GM18511 (cell line): ENCODE measurements at regions not wholly inside any gene's neighbourhood (a gene's known extent, or its start where the extent isn't known, plus 50 kb on each side); places are given as distances from the start of the nearest gene placed in this dataset.
"Not testable (repeated sequence)": the region's sequence is repeated elsewhere in the genome, so short reads cannot be mapped to it uniquely, and the experiment has no call there.

Experiments
- ATAC-seq: cut with Tn5 transposase; IDR thresholded peaks from one replicate; pipeline ENCODE4 v1.9.1; 2021; ENCODE audit warnings: mild to moderate bottlenecking, moderate library complexity; ENCODE audit not compliant: unreplicated experiment

DNA sequence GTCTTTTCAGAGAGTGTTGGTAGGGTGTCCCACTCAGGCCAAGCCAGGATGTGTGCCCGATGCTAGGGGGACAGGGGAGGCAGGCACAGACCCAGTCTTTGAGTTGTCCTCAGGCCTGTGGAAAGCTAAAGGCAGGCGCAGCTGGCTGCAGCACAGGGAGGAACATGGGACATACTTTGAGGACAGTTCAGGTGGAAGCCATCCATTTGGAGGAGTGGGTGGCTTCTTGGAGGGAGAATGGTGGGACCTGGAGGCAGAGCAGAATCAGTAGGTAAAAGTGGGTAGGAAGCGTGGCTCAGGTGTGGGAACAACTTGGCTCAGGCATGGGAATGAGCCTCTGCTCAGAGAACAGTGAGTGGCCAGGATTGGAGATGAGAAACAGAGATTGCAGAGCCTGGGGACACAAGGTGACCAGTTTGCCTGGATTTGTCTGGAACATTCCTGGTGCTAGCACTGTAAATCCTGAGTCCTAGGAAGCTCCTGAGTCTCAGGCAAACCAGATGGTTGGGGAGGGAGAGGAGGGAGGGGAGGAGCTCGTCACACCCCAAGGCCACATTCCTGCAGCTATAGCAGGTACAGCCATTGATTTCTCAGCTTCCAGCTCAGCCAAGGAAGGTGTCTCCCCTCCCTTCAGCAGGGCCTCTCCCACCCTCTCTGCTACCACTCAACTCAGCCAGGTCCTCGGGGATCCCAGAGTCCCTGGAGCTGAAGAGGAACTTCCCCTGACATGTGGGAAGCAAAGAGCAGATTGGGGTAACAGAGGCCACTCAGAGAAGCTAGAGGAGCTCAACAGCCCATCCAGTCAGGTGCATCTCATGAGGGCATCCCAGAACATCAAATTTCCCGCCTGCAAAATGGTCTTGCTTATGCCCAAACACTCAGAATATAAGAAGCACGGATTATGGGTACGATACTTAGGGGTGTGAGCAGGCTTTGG, 65.2 kb upstream of the TINAGL1 start:
- no peak for ATAC-seq

- no peak for ATAC-seq
Observed at GRCh38 chr1:31511848-31512615, 64.3 kb upstream of the TINAGL1 start.

GRCh38 chr1:31514117-31514516, 62.2 kb upstream of the TINAGL1 start:
- no peak for ATAC-seq

DNA sequence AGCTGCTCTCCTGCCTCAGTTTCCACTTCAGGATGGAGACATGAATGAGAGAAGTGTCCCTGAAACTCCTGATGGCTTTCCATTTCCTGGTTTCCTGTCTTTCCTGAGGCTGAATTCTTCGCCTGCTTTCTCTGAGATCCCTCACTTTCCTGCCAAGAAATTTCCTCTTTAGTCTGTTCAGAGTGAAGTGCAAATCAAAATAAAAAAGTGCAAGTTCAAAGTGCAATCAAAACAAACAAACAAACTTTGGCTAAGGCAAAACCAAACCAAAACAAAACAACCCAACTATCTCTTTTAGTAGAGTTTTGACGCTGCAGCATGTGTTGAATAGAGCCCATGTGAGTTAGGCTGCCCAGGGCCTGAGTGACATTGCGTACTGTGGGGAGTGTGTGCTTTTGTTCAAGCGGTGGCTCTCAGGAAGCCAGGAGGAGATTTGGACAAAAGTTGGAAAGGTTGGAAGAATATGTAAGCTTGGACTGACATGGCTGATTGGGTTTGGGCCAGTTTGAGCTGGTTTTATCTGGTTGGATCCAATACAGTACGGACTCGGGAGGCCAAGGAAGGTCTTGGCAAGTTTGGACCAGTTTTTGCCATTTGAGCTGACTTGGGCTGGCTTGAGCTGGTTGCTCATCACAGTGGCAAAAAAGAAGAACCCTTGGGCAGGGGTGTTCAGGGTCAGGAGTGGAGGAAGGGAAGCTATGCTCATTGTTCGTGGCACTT, 61.1 kb upstream of the TINAGL1 start:
- no peak for ATAC-seq

DNA sequence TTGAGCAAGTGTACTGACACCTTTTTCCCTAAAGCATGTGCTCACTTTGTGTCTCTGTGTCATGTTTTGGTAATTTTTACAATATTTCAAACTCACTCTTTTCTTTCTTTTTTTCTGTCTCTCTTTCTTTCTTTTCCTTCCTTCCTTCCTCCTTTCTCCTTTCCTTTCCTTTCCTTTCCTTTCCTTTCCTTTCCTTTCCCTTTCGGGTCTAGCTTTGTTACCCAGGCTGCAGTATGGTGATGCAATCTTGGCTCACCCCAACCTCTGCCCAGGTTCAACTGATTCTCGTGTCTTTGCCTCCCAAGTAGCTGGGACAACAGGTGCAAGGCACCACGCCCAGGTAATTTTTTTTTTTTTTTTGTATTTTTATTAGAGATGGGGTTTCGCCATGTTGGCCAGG, 60.4 kb upstream of the TINAGL1 start:
- ATAC-seq = no peak

DNA sequence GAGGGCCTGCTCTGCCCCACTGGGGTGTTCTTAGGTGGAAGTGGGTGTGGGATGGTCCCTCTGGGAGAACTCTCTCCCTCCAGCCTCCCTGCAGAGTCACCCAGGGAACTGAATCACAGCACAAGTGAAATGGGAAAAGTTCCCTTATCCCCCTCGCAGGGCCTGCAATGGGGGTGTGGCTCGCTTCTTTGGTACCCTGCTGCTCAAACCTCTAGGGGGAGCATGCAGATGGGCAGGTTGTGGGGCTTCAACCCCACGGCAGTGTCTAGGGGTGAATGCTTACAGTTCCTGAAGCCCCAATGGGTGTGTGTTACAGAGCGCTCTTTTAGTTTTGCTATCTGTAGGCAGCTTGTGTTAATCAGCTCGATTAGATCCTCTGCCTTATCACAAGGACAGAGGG, 59.0 kb upstream of the TINAGL1 start:
- no peak for ATAC-seq

GRCh38 chr1:31517986-31518385, 58.3 kb upstream of the TINAGL1 start:
- ATAC-seq = not testable (repeated sequence)

DNA sequence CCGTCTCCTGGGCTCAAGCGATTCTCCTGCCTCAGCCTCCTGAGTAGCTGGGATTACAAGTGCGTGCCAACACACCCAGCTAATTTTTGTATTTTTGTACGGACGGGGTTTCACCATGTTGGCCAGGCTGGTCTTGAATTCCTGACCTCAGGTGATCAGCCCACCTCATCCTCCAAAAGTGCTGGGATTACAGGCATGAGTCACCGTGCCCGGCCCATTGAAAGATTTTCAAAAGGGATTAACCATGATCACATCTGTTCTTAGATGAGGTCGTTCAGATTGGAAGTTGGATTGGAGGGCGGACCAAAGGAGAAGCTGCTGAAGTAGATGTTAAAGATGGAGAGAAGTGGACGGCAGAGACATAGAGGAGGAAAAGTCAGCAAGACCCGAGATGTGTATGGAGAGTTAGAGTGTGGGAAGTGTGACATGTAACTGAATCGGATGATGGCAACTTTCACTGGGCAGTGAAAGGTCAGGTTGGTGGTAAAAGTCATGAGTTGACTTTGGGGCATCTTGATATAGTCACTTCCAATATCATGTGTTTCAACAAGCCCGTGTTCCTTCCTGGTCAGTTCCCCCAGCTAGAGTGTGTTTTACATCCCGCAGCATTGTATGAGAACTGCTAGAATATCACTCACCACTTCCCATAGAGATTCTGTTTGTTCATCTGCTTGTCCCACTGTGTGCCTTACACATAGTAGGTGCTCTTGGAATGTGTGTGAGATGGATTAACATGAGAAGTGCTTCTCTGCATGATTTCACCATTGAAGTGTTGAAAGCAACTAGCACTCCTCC, 54.4 kb upstream of the TINAGL1 start:
- ATAC-seq = no peak

- ATAC-seq = no peak
Observed at GRCh38 chr1:31522556-31522845, 53.8 kb upstream of the TINAGL1 start.

GRCh38 chr1:31523012-31523411, 53.3 kb upstream of the TINAGL1 start:
- ATAC-seq = no peak

GRCh38 chr1:31523769-31524168, 52.5 kb upstream of the TINAGL1 start:
- ATAC-seq = no peak

GRCh38 chr1:31524186-31524901, 52.0 kb upstream of the TINAGL1 start:
- ATAC-seq = no peak
